ENCODE measurements at regions not wholly inside any gene's neighbourhood (a gene's known extent, or its start where the extent isn't known, plus 50 kb on each side); places are given as distances from the start of the nearest gene placed in this dataset.

DNA sequence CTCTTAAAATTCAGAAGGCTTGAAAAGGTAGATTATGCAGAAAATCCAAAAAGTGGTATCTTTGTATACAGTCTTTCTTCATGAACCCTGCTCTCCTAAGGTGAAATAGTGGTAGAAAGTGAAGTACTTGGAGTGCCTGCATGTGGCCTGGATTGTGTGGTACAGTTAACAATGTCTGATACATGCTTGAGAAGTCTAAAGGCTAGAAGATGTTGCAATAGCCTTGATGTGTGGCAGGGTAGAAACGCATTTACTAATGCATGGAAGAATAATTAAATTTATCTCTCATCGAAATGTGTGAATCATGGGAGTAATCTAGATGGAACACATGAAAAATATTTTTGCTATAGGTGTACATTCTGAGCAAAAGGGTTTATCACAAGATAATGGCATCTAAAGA is 1632.3 kb upstream of the B3GALT2 start:
- TF ChIP-seq, protein P1, sequence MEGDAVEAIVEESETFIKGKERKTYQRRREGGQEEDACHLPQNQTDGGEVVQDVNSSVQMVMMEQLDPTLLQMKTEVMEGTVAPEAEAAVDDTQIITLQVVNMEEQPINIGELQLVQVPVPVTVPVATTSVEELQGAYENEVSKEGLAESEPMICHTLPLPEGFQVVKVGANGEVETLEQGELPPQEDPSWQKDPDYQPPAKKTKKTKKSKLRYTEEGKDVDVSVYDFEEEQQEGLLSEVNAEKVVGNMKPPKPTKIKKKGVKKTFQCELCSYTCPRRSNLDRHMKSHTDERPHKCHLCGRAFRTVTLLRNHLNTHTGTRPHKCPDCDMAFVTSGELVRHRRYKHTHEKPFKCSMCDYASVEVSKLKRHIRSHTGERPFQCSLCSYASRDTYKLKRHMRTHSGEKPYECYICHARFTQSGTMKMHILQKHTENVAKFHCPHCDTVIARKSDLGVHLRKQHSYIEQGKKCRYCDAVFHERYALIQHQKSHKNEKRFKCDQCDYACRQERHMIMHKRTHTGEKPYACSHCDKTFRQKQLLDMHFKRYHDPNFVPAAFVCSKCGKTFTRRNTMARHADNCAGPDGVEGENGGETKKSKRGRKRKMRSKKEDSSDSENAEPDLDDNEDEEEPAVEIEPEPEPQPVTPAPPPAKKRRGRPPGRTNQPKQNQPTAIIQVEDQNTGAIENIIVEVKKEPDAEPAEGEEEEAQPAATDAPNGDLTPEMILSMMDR (IDR thresholded peaks at IDR 0.05), result no peak
- TF ChIP-seq POLR2A (IDR thresholded peaks at IDR 0.05), result no peak

Measured in thyroid gland (tissue), 4 donors.